GM21515 (cell line): ENCODE measurements at regions not wholly inside any gene's neighbourhood (a gene's known extent, or its start where the extent isn't known, plus 50 kb on each side); places are given as distances from the start of the nearest gene placed in this dataset.

Experiments
- ATAC-seq: cut with Tn5 transposase; IDR thresholded peaks from one replicate; pipeline ENCODE4 v1.9.1; 2021; ENCODE audit not compliant: unreplicated experiment

DNA sequence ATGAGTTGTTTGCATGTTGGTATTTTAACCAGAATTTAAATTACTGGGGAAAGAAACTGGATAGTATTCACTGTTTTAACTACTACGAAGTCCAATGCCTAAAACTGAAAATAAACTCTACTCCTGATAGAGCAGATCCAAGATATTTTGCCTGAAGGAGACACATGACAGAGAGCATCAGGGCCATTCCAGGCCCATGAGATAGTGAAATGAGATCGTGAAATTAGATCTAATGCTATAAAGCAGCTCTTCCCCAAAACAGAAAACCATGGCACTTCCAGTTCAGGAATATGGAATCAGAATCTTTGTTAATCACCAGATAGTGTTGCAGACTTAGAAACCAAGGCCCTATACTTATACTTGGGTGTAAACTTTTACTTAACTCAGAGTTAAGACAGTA is 124.3 kb upstream of the CACNA2D1 start:
- ATAC-seq, result no peak

DNA sequence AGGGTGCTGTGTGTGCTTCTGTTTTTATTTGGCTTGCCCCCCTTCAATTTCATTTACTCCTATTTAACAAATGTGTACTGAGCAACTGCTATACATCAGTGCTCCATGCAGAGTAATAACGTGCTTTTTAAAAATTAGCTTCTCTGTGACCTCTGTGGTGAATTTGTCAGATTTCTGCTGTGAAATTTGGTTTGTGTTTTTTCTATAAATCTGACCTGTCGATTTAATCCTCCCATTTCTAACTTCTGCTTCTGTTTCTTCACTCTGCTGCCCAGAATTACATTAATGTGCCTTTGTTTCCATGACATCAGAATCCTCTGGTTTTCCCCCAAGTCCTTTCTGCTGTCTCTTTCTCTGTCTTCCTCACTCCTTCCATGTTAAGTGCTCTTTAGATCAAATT is 123.8 kb upstream of the CACNA2D1 start:
- ATAC-seq, result no peak

DNA sequence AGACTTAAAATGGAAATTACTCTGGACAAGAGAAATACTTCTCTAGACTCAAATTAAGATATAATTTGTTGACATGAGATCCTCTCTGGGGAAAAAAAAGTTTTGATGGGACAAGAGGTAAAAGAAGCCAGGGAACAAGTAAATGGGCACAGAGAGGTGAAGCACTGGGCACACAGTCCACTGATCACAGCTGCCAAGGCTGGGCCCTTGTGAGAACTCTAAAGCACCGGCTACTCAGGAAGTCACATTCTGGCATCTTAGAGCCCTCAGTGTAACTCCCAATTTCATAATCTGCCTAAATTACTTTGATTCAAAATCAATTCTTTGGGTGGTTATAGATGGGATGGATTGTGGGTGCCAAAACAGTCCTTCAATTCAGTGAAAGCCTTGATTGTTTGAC is 123.2 kb upstream of the CACNA2D1 start:
- ATAC-seq, result no peak

DNA sequence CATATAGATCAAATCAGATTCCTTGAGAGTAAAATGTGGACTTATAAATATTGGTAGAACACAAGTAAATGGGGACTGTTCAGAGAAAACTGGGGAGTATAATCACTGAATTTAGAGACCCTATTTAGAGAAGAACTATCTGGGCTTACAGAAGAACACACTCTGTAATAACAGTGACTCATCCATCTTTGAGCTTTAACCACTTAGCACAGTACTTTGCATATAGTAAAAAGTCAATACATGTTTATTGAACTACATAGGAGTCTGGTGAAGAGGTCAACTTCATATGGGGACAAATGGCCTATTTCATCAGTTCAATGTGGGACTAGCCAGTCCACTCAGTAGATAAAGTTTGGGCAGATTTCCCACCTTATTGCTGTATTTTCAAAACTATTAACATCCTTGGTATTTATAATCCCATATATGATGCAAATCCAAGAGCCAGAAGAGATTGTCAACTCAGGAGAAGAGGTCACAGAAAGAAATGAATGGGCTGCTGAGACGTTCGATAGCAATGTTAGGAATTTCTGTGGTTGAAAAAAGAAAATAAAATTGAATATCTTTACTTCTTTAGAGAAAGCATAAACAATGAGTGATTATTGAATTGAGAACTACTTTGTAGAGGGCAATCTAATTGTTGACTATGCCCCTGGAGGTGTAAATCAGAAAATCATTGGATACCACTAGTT is 119.3 kb upstream of the CACNA2D1 start:
- ATAC-seq, result no peak

DNA sequence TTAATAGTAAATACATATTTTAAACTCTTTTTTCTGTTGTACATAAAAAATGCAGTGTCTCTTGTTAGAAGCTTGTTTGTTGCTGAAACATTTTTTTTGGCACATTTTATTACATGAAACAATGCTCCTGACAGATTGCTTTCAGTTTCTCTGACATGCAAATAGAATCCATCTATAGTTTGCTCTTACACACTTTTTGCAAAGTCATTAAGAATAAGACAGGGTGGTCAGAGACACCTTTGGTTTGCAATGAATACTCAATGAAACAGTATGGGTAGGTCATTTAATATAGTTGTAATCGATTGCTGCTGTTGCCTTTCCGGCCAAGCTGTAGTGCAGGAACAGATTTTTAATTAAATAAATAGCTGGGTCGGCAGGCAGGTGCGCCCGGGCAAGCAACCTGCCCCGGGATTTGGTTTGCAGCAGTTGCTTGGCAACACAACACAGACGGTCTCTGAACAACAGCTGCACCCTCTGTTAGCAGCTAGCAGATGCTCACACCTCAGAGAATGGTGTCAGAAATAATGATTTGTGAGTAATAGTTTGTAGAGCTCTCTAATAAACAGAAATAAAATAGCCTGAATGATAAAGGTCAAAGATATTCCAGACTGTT is 115.7 kb upstream of the CACNA2D1 start:
- ATAC-seq, result no peak

DNA sequence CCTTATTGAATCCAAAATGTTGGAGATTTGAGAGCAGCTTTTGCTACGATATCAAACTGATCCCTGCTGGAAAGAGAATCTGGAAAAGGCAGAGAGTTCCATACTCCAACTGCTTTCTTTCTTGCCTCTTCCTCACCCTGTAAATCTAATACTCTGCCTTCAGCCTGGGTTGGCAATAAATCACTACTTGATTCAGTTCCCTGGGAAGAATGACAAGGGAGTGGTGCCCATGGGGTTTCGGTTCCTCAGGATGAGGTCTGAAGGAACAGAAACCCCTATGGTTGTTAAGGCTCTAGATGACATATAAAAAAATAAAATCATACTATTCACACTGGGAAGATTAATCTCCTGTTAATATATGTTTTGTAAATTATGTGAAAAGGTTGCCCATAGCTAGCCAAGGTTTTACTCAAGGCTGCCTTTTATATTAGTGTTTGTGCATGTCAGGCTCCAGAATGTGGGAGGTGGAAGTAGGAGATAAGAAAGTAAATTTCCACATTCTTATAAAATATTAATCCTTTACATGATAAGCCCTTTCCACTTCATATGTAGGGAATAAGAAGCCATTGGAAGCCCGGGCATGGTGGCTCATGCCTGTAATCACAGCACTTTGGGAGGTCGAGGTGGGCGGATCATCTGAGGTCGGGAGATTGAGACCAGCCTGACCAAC is 106.2 kb upstream of the CACNA2D1 start:
- ATAC-seq, result no peak

DNA sequence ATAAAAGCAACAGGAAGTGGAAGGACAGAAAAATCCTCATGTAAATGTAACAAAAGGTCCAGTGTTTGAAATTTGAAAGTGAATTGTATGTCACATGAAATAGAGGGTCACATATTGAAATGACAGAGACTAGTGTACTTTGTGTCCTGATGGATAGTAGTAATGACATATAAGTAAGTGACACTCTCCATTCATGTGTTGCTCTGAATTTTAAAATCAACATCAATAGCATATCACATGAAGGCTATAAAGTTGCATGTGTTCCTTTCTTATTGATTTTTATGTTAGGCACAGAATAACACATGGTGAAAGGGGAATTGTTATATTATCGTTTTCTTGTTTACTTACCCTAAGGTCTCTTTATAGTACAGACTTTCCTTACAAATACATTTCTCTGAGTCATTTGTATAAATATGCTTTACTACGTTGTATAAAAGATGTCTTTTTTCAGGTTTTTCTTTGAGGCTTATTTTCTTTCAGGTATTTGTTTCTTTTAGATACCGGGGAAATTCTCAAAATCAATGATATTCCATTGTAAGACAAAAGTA is 104.6 kb upstream of the CACNA2D1 start:
- ATAC-seq, result no peak

DNA sequence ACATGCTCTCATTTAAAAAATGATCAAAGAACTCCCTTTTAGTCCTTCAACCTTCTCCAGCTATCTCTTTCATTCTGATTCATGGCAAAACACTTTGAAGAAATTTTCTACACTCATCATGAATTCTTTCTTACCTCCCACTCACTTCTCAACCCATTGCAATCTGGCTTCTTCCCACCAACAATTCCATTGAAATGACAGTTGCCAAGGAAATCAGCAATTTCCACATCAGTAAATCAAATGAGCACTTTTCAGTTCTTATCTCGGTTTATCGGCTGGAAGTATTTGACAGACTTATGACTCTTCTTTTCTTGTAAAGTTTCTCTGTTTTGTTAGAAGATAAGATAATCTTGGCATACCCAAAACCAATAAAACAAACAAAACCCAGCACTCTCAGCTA is 99.1 kb upstream of the CACNA2D1 start:
- ATAC-seq, result no peak

DNA sequence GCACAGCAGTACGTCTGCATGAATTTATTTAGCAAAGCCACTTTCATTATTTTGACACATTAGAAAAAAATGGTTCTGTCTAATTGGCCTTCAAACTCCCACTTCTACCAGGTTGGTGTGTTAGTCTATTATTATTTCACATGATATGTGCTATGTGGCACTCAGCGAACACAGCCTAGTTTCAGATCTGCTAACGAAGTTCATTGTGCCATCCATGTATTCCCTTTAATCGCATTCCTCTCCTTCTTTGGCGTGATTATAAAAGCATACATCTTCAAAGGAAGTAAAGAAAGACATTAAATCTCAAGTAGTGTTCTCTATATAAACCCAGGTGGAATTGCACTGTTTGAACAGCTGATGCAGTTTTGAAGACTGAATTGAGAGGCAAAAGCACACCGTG is 96.4 kb upstream of the CACNA2D1 start:
- no peak for ATAC-seq

DNA sequence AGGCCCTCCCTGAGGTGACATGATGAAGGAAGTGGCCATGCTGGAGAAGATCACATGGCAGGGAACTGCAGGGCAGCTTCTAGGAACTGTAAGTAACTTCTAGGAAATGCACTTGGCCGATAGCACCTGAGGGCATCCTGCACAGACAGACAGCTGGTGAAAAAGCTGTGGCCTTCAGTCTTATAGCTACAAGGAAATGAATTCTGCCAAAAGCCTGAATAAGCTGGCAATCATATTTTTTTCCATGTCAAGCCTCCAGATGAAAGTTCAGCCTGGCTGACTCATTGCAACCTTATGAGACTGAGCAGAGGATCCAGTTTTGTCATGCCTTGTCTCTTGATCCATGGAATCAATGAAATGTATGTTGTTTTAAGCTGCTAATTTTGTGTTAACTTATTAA is 91.1 kb upstream of the CACNA2D1 start:
- no peak for ATAC-seq

DNA sequence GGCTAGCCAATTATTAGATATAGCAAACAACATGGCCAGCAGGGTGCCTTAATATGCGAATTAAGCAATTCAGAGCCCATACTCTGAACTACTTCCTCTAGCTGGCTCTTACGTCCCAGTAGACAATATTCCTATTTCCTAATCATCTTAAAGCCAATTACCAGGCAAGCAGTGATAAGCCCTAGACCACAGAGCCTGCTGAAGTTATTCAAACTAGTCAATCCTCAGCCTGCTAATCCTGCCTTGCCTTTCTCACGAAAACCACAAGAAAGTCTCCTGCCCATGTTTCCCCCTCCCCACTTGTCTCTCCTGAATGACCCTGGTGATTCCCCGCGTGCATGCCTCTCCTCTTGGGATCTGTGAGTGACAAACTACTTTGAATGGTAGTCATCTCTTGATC is 86.8 kb upstream of the CACNA2D1 start:
- ATAC-seq, result no peak

DNA sequence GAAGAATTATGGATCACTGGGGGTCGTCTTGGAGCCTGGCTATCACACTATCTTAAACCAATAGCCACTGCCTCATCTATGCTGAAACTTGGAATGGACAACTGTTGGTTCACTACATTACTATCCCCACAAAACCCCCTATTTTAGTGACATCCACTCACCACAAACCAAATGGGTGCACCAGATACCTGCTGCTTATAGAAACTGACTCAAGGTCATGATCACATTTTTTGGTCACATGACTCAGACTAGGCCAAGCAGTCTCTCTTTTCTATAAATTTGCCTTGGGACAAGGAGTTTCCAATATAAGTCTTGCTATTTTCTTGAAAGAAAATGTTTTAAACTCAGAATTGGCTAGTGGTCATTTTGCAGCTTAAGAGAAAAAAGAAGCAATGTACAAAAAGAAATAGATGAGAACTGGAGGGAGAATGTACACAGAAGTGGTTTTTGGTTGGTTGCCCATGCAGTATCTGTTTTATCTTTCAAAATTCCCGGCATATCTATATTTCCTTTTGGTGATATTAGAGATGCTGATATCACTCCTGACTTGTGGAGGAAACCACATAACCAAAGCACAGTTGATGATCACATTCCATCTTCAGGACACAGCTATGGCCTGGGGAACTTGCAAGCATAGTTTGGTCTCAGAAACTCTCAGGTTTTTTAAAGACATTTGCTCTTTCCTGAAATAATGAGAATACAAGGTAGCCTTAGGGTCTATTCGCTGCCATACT is 85.2 kb upstream of the CACNA2D1 start:
- no peak for ATAC-seq

DNA sequence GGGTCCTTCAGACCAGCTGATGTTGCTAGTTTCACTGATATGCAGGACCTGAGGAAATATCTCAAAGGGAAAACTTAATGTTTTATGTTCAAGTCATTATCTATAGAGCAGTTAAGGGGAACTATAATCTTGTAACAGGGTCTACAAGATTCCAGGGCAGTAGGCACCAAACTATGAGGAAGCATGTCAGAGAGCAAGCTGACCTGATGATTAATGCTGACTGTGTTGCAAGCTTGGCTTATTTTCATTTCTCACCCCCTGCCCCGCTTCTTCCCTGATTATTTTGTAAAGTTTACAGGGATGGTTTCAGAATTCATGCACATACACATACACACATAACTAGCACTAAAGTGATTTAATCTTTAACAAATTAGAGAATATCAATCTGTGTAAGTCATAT is 84.3 kb upstream of the CACNA2D1 start:
- ATAC-seq, result no peak

DNA sequence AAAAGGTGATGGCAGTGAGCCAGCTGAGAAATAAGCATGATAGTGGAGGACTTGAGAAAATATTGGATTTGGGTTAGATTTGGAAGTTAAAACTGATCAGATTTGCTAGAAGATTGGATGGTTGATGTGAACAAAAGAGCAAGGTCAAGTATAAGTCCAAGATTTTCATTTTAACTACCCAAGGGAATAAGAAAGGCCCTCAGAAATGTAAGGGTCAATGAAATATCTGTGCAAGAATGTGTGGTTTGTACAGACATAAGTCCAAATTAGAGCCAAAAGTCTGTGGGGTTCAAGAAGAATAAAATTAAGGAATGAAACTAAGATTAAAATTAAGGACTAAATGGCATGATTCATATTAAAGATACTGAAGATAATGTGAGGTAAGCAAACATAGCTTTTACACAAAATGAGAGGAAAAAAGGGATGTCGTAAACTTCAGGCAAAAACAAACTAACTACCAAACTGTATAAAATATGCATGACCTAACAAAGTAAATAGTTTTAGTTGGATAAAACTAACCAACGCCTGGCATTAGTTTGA is 78.4 kb upstream of the CACNA2D1 start:
- no peak for ATAC-seq

DNA sequence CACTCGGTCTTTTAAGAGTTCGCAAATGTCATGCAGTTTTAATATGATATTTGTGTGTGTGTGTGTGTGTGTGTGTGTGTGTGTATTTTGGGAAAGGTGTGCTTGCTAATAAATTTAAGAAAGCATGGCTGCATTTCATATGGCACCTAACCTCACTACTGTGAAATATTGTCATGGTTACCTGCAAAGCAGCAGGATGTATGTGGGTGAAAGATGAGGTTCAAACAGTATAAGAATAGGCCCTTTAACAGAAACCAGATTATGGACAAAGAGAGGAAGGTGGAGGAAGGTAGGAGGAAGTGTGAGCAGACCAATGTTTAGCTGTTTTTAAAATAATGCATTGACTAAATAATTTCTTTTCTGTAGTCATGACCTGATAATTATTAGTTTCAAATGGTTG is 73.5 kb upstream of the CACNA2D1 start:
- ATAC-seq, result no peak

DNA sequence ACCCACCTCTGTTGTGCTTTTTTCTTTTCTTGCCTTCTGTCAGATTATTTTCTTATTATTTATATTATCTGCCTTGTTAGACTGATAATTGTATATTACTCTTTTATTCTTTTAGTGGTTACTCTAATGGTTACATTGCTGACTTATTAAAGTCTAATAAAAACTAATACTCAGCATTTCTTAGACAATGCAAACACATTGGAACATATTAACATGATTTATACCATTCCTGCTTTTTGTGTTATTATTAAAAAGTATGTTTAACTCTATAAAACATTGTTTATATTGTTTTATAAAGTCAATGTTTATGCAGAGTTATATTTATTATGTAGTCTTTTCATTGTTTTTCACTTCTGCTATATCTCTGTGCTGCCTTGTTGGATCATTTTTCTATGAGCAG is 68.0 kb upstream of the CACNA2D1 start:
- ATAC-seq, result no peak

DNA sequence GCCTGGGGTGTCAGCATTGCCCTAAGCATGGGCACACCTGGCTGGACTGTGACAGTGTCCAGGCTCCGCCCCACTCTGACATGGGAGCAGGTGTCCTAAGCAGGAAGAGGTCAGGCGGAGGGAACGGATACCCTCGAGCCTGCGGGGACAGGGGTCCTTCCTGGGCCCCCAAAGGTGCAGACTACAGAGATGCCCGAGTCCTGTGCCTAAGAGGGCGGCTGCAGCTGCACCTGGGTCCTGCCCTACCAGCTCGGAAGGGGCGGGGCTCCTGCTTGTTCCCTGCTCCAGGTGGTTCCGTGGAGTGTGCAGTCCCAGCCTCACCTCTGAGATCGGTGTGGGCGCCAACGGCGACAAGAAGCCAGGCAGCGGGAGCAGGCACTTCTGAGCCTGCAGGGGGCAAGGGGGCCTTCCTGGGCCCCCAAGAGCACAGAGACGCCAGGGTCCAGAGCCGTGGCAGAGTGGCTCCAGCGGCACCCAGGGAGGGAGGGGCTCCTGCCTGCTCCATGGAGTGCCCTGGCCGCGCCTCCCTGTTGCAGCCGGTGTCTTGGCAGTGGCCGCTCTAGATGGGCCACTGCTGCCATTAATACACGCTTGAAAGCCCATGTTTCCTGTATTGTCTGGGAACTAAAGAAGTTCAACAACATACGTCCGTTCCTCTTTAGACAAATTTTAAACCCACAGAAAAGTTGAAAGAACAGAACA is 64.5 kb upstream of the CACNA2D1 start:
- ATAC-seq, result no peak

DNA sequence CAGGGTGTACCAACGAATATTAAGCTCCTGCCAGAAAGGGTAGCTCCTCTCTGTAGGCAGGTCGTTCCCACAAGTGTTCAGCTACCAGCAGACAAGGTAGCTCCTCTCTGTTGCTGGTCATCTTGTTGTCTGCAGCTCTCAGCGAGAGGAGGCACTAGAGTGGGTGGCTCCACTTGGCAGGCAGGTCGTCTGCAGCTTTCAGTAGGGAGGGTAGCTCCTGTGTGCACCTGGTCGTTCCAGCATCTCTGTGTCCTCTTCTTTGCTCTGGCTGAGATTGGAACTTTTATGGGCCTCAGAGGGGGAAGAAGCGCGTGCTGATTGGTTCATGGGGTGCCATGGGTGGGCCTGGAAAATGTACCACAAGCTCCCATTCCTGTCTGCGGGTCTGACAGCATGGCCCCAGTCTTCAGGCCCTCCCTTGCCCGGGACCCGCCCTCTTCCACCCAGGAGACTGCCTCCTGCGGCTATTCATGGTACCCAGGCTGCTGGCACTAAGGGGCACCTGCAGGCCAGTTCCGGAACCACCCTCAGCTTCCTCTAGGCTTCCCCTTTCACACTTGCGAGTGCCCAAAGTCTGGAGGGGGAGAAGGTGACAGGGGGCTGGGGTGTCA is 63.9 kb upstream of the CACNA2D1 start:
- no peak for ATAC-seq

DNA sequence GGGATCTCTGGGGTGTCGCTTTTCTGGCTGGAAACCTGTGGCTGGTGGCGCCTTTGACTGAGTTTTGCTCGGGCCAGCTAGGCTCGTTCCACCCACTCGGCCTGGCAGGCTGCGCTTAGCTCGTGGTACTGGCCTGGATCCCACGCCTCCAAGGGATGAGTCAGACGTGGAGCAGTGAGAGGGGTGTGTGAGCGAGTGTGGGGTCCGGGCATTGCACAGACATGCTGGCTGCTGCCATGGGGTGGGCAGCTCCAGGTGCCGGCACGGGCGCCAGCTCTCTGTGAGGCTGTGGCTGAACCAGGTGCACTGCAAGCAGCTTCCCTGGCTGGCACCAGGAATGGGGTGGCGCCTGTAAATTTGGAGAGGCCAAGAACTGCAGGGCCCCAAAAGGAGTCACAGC is 63.1 kb upstream of the CACNA2D1 start:
- ATAC-seq, result no peak

DNA sequence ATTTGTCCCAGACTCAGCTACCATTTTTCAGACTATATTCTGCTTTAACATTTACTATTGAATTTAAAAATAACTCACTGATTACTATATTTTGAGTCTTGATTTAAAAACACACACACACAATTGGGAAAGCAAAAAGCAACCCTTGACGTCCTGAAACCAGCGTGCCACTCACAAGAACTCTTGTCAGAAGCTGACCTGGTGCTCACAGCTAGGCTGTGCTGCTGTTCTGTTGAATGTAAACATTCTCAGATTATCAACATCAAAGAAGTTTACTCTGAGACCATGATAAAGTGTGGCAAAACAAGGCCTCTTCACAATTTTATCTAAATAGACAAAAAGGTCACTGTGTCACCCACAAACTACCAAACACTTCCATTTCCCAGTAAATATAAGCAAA is 62.6 kb upstream of the CACNA2D1 start:
- no peak for ATAC-seq
